ENCODE measurements at regions not wholly inside any gene's neighbourhood (a gene's known extent, or its start where the extent isn't known, plus 50 kb on each side); places are given as distances from the start of the nearest gene placed in this dataset.
A peak's percentile ranks its signal among the peaks of the same experiment; 100 is the strongest.

GRCh38 chr12:84507956-84508850 lies 404.4 kb downstream of the SLC6A15 start:
- no peaks in the 10 kb centered on the region for H3K36me3 ChIP-seq
- no peaks in the 10 kb centered on the region for H3K9me3 ChIP-seq
- H3K27ac ChIP-seq, result no peak overlapping the region
- H3K4me3 ChIP-seq, result no peak overlapping the region
- no peaks in the 10 kb centered on the region for H3K27me3 ChIP-seq (ENCODE audit: low read depth)
- no peaks in the 10 kb centered on the region for H3K4me1 ChIP-seq
- ATAC-seq, result peak; percentile 57 to 66
- intact Hi-C loops (cut with DNase I), result no loop called here
- TF ChIP-seq CTCF (IDR thresholded peaks at IDR 0.05), result no peak
- DNase-seq, result no peak

DNA sequence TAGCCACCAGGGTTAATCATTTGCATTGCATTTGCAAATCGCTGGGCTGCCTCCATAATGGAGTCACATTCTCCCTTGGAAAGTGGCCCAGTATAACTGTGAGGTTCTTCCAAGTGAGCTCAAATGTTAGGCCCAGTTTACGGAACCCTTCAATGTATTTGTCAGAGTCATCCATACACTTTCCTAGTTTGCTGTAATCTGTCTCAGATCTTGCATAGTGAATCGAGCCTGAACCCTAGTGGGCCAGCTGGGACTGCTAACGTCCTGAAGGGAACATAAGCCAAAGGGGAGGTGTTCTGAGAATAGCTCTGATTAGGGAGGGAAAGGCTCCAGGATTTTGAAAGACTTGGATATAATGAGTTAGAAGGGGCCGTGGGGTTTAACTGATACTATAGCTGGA lies 406.3 kb downstream of the SLC6A15 start:
- Histone ChIP-seq H3K4me3 (no peak overlapping the region), H3K9me3 (no peaks in the 10 kb centered on the region), H3K27ac (no peak overlapping the region), H3K4me1 (no peaks in the 10 kb centered on the region), H3K27me3 (ENCODE audit: low read depth) (no peaks in the 10 kb centered on the region), H3K36me3 (no peaks in the 10 kb centered on the region)
- no peak for ATAC-seq
- no peak for TF ChIP-seq CTCF (IDR thresholded peaks at IDR 0.05)
- DNase-seq, result no peak
- intact Hi-C loops (cut with DNase I), result no loop called here

DNA sequence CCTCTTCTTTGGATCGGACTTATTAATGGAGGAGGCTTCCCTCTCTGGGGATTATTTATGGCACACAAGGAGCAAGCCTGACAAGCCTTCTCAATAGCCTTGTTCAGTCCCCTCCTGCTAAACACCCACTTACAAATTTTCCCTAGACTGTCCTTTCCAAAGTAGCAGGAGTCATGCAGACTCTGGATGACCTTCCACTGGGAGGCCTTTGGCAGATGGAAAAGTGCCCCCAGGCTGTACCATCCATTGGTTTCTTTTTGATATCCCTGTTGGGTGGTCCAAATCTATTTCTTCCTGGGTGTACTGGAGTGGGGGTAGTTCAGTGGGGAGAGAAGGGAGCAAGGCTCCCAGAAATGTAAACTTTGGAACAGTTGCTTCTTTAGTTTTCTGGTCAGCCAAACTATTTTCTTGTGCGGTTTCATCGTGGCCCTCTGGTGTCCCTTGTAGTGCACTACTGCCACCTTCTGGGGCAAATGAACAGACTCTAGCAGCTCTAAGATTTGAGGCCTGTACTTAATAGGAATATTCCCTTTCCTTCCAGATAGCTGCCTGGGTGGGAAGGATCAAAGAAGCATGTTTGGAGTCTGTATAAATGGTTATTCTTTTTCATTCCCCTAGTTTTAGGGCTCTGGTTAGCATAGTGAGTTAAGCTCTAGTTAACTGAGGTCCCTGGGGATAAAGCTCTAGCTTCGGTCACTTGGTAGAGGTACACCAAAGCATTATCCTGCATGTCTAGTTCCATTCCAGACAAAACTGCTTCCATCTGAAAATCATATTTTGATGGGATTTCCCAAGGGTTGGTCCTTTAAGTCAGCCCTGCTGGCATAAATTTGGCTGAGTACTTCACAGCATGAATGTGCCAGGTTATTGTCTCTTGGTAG lies 409.5 kb downstream of the SLC6A15 start:
- TF ChIP-seq CTCF (IDR thresholded peaks at IDR 0.05), result peak; percentile 58
- intact Hi-C loops (cut with DNase I), result no loop called here
- no peaks in the 10 kb centered on the region for H3K4me1 ChIP-seq
- ATAC-seq (peak; percentile 77 to 79), DNase-seq (no peak)
- H3K27ac ChIP-seq, result no peak overlapping the region
- H3K9me3 ChIP-seq, result no peaks in the 10 kb centered on the region
- H3K4me3 ChIP-seq, result no peak overlapping the region
- no peaks in the 10 kb centered on the region for H3K27me3 ChIP-seq (ENCODE audit: low read depth)
- no peaks in the 10 kb centered on the region for H3K36me3 ChIP-seq

DNA sequence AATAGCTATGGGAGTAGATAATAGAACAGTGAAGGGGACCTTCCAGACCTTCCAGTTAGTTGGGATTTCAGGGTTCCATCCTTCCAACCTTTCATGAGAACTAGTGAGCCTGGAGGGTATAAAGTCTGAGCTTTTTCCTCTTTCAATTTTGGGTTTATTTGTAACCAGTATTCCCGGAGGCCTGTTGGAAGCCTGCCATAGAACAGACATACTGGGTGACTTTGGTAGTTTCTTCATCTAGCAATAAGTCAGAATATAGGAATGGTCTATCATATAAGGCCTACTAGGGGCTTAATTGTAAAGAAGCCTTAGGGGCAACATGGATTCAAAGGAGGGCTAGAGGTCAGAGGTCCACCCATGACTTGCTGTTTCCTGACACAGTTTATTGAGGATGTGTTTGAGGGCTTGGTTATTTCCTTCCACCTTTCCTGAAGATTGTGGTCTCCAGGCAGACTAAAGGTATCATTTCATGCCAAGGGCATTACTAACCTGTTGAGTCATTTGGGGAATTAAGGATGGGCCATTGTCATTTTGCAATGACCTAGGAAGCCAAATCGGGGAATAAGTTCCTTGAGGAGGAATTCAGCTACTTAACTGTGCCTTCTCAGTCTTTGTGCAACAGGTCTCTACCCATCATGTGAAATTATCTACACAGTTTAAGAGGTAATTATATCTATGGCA lies 410.3 kb downstream of the SLC6A15 start:
- no peak for TF ChIP-seq CTCF (IDR thresholded peaks at IDR 0.05)
- Histone ChIP-seq H3K27me3 (ENCODE audit: low read depth) (no peaks in the 10 kb centered on the region), H3K9me3 (no peaks in the 10 kb centered on the region), H3K4me1 (no peaks in the 10 kb centered on the region), H3K36me3 (no peaks in the 10 kb centered on the region), H3K27ac (no peak overlapping the region), H3K4me3 (no peak overlapping the region)
- intact Hi-C loops (cut with DNase I), result no loop called here
- DNase-seq (no peak), ATAC-seq (no peak)

GRCh38 chr12:84497819-84498218 lies 414.8 kb downstream of the SLC6A15 start:
- Histone ChIP-seq H3K27ac (no peak overlapping the region), H3K4me1 (no peaks in the 10 kb centered on the region), H3K27me3 (ENCODE audit: low read depth) (no peaks in the 10 kb centered on the region), H3K36me3 (no peaks in the 10 kb centered on the region), H3K4me3 (no peak overlapping the region), H3K9me3 (no peaks in the 10 kb centered on the region)
- no peak for DNase-seq
- ATAC-seq, result no peak
- intact Hi-C loops (cut with DNase I), result no loop called here
- no peak for TF ChIP-seq CTCF (IDR thresholded peaks at IDR 0.05)

All from lower lobe of right lung (tissue), 2 donors.